WI38 (cell line): ENCODE measurements at regions not wholly inside any gene's neighbourhood (a gene's known extent, or its start where the extent isn't known, plus 50 kb on each side); places are given as distances from the start of the nearest gene placed in this dataset.

Experiments used
- H3K4me3 ChIP-seq: 2 replicates; pipeline ENCODE4 v1.5.1; 2011; ENCODE audit warnings: low read depth, mild to moderate bottlenecking, control low read depth, low read length
- CTCF ChIP-seq: IDR thresholded peaks from 2 replicates; pipeline ENCODE4 v1.5.1; 2012; ENCODE audit warnings: low read depth, mild to moderate bottlenecking, control low read depth, low read length

GRCh38 chr4:65918872-65919271, 248.6 kb upstream of the EPHA5 start:
- H3K4me3 ChIP-seq: no peak overlapping the region
- TF ChIP-seq CTCF: no peak

GRCh38 chr4:65918212-65918611, 247.9 kb upstream of the EPHA5 start:
- TF ChIP-seq CTCF: no peak
- no peak overlapping the region for H3K4me3 ChIP-seq

- no peak for TF ChIP-seq CTCF
- no peak overlapping the region for H3K4me3 ChIP-seq
Measured at GRCh38 chr4:65917486-65917885, 247.2 kb upstream of the EPHA5 start.

GRCh38 chr4:65911720-65912119, 241.4 kb upstream of the EPHA5 start:
- no peak for TF ChIP-seq CTCF
- H3K4me3 ChIP-seq: no peak overlapping the region

GRCh38 chr4:65893957-65894755, 223.9 kb upstream of the EPHA5 start:
- H3K4me3 ChIP-seq: no peak overlapping the region
- TF ChIP-seq CTCF: no peak

GRCh38 chr4:65893271-65893670, 223.0 kb upstream of the EPHA5 start:
- TF ChIP-seq CTCF: no peak
- no peak overlapping the region for H3K4me3 ChIP-seq

GRCh38 chr4:65880594-65880993, 210.3 kb upstream of the EPHA5 start:
- TF ChIP-seq CTCF: no peak
- no peak overlapping the region for H3K4me3 ChIP-seq
